ENCODE measurements at regions not wholly inside any gene's neighbourhood (a gene's known extent, or its start where the extent isn't known, plus 50 kb on each side); places are given as distances from the start of the nearest gene placed in this dataset.
"Not testable (repeated sequence)": the region's sequence is repeated elsewhere in the genome, so short reads cannot be mapped to it uniquely, and the experiment has no call there.

GRCh38 chrX:140214518-140214917 is 249.2 kb upstream of the CXorf66 start:
- H3K27me3 ChIP-seq (ENCODE audit: control insufficient read depth, insufficient read depth, low read length); intact Hi-C loops (cut with micrococcal nuclease; ENCODE audit: unreplicated experiment); in situ Hi-C loops (cut with HindIII; ENCODE audit: low pct_unique_long_range_greater_than_20kb, low sequenced_read_pairs); H3K9me3 ChIP-seq (ENCODE audit: control insufficient read depth, insufficient read depth, low read depth, low read length); POLR2A ChIA-PET; H3K36me3 ChIP-seq (ENCODE audit: control insufficient read depth, insufficient read depth, low read length); H3K27ac ChIP-seq (ENCODE audit: low read length); BruUV-seq (replicated peaks); CTCF ChIA-PET; ATAC-seq; H3K4me1 ChIP-seq (ENCODE audit: control insufficient read depth, insufficient read depth, low read length); DNase-seq (ENCODE audit: low read depth, low spot score); H3K4me3 ChIP-seq (ENCODE audit: low read depth in 2 of 2, low read length in 2 of 2): not testable (repeated sequence)

GRCh38 chrX:140206657-140207056 is 241.3 kb upstream of the CXorf66 start:
- POLR2A ChIA-PET: no interaction called here
- in situ Hi-C loops (cut with HindIII; ENCODE audit: low pct_unique_long_range_greater_than_20kb, low sequenced_read_pairs): no loop called here

More at GRCh38 chrX:140206657-140207056, 241.3 kb upstream of the CXorf66 start:
- Histone ChIP-seq H3K4me1 (ENCODE audit: control insufficient read depth, insufficient read depth, low read length) (no peaks in the 10 kb centered on the region), H3K9me3 (ENCODE audit: control insufficient read depth, insufficient read depth, low read depth, low read length) (no peaks in the 10 kb centered on the region), H3K27me3 (ENCODE audit: control insufficient read depth, insufficient read depth, low read length) (no peaks in the 10 kb centered on the region), H3K4me3 (ENCODE audit: low read depth in 2 of 2, low read length in 2 of 2) (no peak overlapping the region), H3K36me3 (ENCODE audit: control insufficient read depth, insufficient read depth, low read length) (no peaks in the 10 kb centered on the region), H3K27ac (ENCODE audit: low read length) (no peak overlapping the region)
- TF ChIP-seq TCF7L2 (IDR thresholded peaks at IDR 0.05; ENCODE audit: low read depth, low read length): no peak
- no peak for TF ChIP-seq SIN3A (IDR thresholded peaks at IDR 0.05; ENCODE audit: borderline replicate concordance, insufficient read depth, low read depth, low read length)
- no peak for TF ChIP-seq CTCF (IDR thresholded peaks at IDR 0.05)
- no peak for TF ChIP-seq REST (IDR thresholded peaks at IDR 0.05; ENCODE audit: insufficient read depth in 1 of 2, low read depth in 2 of 2, low read length in 1 of 2)
- TF ChIP-seq POLR2AphosphoS5 (IDR thresholded peaks at IDR 0.05; ENCODE audit: low read depth, low read length): no peak
- no peak for DNase-seq (ENCODE audit: low read depth, low spot score)
- ATAC-seq: no peak
- CTCF ChIA-PET: no interaction called here
- intact Hi-C loops (cut with micrococcal nuclease; ENCODE audit: unreplicated experiment): no loop called here
- BruUV-seq (replicated peaks): no TSS peak
